Stimulated activated CD8-positive, alpha-beta memory T cell treated with anti-CD3 and anti-CD28 coated beads, Interleukin-2, amount 100 ng/mL, for 1 hour (primary cell): ENCODE measurements at regions not wholly inside any gene's neighbourhood (a gene's known extent, or its start where the extent isn't known, plus 50 kb on each side); places are given as distances from the start of the nearest gene placed in this dataset.

ENCODE experiments used
- DNase-seq, 2 donors: peaks; one replicate each; pipeline ENCODE4 v3.0.0-alpha.2; 2020; ENCODE audit warnings: low read depth in 2 of 2

GRCh38 chr3:150094150-150094933 lies 123.6 kb upstream of the PFN2 start:
- no peak for DNase-seq

- no peak for DNase-seq
Observed at GRCh38 chr3:150091626-150092025, 120.9 kb upstream of the PFN2 start.

DNA sequence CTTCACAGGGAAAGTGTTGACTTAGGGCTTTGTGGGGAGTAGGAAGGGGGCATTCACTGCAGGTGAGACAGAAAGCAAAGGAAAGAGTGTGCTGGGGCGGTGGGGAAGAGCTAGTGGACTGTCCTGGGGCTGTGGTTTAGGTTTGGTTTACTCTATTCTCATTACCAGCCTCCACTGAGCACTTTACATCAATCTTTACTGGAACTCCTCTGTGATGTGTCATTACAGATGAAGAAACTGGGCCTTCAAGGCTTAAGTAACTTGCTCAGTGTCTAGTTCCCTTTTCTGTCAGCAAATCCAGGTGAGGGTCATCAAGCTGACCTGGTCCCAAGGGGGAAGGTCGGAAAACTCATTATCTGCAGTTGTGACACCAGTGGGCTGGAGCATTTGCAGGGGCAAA lies 120.2 kb upstream of the PFN2 start:
- DNase-seq: no peak

DNA sequence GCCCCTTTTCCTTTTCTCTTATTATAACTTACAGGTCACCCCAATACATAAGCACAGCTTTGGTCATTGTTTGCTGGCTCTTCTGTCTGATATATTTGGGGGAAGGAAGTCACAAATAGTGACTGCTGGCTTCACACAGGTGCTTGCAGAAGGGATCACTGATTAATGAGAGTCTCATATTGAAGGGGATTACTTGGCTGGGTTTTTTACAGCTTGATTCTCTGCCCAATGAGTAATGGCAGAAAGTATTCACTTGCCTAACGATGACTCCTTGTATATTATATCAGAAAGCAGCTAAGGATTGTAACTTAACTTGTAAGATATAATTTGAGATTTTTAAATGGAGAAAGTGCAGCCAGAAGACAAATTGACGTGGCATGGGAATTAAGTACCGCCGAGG lies 119.3 kb upstream of the PFN2 start:
- DNase-seq: no peak

DNA sequence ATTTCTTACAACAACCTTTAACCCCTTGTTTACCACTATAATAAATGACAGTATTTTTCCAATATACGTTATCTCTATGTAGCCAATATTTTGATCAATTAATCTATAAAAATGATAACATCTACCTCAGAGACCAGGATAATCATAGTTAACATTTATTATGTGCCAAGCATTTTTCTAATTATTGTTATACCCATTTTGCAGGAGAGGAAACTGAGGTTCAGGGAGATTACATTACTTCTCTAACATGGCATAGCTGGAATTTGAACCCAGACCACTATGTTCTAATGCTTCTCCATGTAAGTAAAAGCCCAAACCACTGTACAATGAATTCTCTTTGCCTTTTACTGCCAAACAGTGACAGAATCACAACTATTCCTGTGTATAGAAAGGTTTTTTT lies 113.4 kb upstream of the PFN2 start:
- DNase-seq: no peak

- no peak for DNase-seq
Observed at GRCh38 chr3:150083655-150084042, 113.0 kb upstream of the PFN2 start.

GRCh38 chr3:150082898-150083654 lies 112.4 kb upstream of the PFN2 start:
- no peak for DNase-seq

GRCh38 chr3:150081084-150081483 lies 110.4 kb upstream of the PFN2 start:
- DNase-seq: no peak

DNA sequence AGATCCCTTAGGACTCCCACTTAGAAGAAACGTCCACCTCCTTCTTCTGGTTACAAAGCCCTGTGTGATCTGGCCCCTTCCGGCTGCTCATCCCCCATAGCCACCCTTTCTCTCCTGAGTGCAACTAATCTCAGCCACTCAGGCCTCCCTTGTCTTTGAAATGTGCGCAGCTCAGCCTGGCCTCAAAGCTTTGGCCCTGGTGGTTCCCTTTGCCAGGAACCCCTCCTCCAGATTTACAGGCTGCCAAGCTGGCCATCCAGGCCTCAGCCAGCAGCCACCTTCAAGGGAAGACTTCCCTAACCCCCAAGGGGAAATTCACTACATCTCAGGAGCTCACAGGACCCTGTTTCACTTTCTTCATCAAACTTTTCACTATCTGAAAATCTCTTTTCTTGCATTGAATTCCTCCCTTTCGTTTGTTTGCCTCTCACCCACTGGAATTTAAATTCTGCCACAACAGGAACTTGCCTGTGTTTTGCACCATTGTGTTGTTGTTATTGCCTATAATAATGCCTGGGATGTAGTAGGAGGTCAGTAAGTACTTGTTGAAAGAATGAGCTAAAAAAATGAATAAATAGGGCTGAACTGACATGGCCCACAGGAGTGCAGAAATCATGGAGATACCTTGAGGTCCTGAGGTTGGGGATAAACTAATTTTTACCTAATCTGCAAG lies 109.5 kb upstream of the PFN2 start:
- DNase-seq: no peak

DNA sequence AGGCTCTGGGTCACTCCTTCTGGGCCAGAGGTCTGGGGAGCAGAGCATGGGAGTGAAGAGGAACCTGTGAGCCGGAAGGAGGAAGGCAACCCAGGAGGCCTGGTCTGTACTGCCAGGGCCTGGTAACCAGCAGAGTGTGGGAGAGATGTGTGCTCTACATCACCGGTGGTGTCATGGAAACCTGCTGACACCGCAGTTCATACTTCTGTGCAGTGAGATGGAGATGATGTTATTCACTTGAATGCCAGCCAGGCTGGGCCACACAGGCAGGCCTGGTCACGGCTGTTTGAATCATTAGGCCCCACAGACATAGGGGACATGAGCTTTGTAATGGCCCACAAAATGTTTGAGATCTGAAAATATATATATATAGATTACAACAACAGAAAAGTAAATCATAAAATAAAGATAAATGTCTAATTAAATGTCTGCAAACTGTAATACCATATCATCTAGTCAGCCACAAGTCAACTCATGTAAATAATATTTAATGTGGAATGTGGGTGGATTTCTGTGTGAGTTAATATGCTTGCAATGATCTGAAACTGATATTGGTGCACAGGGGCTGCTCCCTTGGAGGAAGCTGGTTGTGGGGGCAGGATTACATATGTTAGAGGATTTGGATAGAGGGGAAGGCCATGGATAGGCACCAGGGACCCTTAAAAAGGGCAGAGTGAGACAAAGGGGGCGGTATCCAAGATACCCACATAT lies 108.5 kb upstream of the PFN2 start:
- DNase-seq: no peak

DNA sequence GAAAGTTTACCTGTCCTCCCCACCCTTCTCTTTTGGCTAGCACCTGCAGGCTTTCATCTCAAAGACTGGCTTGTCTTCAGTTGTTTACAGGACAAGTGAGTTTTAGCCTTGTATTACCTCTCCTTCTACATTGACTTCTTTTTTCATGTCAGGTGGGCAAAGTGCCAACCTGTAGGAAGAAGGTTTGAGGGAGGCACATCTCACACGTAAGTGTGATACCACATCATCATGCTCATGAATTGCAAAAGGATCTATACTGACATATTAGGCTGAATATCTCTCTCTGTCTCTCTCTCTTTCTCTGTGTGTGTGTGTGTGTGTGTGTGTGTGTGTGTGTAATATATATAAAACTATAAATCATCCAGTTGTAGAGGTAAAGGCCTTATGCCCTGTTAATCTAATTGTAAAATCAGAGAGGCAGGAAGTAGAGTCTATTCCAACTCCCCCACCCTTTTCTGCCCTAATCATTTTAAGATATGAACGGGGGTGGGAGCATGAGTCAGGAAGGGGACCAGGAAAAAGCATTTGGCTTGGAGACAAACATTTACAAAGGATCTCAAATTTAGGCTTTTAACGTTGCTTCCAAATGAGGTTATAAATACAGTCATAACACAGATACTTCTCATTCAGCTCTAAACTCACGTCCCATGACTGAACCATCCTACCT lies 107.0 kb upstream of the PFN2 start:
- DNase-seq: no peak

- DNase-seq: no peak
Observed at GRCh38 chr3:150077107-150077506, 106.4 kb upstream of the PFN2 start.

GRCh38 chr3:150076443-150076842 lies 105.7 kb upstream of the PFN2 start:
- no peak for DNase-seq

DNA sequence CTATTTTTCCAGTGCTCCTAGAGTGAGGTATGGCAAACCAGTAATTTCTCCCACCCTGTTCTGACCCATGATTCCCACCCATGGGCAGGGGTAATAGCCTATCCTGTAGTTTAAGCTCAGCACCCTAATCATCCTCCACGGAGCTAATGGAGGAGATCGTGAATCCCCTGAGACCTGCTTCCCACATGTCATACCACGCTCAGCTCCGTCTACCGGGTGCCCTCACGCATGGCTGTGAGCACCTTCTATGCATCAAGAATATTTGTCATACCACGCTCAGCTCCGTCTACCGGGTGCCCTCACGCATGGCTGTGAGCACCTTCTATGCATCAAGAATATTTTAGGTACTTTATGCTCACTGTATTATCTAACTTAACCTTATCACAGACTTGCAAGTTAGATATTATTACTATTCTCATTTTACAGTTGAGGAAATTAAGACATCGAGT lies 104.7 kb upstream of the PFN2 start:
- DNase-seq: no peak

- DNase-seq: no peak
Observed at GRCh38 chr3:150074697-150075416, 104.2 kb upstream of the PFN2 start.

DNA sequence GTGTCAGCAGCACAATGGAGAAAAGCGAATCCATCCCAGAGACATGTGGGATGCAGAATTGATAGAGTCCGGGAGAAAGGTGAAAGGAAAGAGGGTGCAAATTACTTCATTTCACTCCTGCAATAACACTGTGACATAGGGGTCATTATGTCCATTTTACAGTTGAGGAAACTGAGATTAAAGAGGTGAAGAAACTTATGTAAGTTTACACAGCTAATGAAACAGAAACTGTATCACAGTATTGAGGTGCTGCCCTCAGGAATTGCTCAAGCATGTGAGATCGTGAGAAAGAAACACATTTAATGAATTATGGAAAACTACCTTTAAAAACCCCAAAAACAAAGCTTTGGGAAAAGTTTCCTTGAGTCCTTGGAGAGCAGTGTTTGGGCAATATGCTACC lies 103.6 kb upstream of the PFN2 start:
- no peak for DNase-seq

DNA sequence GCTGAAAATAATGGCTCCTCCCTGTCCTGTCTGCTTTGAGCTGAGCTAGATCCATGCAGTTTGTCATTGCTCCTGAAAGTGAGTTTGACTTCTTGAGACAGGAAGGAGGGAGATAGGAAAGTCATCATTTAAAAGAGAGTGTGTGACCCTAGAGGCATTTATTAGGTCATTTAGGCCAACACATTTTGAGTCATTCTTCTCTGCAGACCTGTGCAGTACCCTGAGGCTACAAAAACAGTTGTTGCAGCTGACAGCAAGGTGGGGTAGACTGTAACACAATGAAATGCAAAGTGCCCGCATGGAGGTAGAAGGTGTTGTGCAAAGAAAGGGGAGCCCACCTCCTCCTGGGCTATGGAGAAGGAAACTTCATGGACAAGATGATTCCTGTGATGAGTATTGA lies 102.8 kb upstream of the PFN2 start:
- DNase-seq: no peak

GRCh38 chr3:150073031-150073430 lies 102.3 kb upstream of the PFN2 start:
- DNase-seq: no peak

GRCh38 chr3:150072576-150072975 lies 101.9 kb upstream of the PFN2 start:
- DNase-seq: no peak

DNA sequence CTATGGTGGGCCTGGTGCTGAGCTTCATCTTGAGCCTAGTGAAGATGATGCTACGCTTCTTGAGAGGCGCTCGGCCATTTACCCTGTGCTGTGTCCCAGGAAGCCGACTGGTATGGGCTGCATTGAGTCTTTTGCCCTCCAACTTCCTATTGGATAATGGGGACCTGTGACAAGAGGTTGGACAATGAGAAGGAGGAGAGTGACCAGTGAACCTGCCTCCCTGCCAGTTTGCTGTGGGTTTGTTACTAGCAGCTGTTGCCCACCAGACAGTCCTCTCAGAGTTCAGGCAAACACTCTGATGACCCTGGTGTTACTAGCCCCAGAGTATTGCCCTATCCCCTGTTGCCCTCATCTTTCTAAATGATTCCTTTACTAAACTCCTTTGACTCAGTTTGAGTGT lies 99.6 kb upstream of the PFN2 start:
- no peak for DNase-seq

GRCh38 chr3:150069633-150070032 lies 98.9 kb upstream of the PFN2 start:
- DNase-seq: no peak
